Skeletal muscle cell (primary cell): ENCODE measurements at regions not wholly inside any gene's neighbourhood (a gene's known extent, or its start where the extent isn't known, plus 50 kb on each side); places are given as distances from the start of the nearest gene placed in this dataset.
"Not testable (repeated sequence)": the region's sequence is repeated elsewhere in the genome, so short reads cannot be mapped to it uniquely, and the experiment has no call there.

Source experiments
- DNase-seq: peaks from one replicate; pipeline ENCODE4 v3.0.0-alpha.2; 2010; ENCODE audit warnings: low read depth
- H3K4me3 ChIP-seq: 2 replicates; pipeline ENCODE4 v1.5.1; 2011; ENCODE audit warnings: low read depth, mild to moderate bottlenecking, control low read depth, low read length, moderate library complexity

- H3K4me3 ChIP-seq = no peak overlapping the region
- no peak for DNase-seq
Observed at GRCh38 chr14:89098254-89098653, 273.8 kb downstream of the TTC8 start.

DNA sequence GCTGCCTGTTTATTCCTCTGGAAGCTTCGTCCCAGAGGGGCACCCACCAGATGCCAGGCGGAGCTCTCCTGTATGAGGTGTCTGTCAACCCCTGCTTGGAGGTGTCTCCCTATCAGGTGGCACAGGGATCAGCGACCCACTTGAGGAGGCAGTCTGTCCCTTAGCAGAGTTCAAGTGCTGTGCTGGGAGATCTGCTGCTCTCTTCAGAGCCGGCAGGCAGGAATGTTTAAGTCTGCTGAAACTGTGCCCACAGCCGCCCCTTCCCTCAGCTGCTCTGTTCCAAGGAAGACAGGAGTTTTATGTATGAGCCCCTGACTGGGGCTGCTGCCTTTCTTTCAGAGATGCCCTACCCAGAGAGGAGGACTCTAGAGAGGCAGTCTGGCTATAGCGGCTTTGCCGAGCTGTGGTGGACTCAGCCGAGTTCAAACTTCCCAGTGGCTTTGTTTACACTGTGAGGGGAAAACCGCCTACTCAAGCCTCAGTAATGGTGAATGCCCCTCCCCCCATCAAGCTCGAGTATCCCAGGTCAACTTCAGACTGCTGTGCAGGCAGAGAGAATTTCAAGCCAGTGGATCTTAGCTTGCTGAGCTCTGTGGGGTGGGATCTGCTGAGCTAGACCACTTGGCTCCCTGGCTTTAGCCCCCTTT, 279.8 kb downstream of the TTC8 start:
- not testable (repeated sequence) for H3K4me3 ChIP-seq, DNase-seq

DNA sequence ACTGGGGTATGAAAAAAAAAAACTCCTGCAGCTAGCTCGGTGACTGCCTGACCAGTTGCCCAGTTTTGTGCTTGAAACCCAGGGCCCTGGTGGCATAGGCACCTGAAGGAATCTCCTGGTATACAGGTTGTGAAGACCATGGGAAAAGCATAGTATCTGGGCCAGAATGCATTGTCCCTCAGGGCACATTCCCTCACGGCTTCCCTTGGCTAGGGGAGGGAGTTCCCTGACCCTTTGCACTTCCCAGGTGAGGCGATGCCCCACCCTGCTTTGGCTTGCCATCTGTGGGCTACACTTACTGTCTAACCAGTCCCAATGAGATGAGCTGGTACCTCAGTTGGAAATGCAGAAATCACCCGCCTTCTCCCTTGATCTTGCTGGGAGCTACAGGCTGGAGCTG, 280.4 kb downstream of the TTC8 start:
- not testable (repeated sequence) for H3K4me3 ChIP-seq, DNase-seq
